SW480 (cell line): ENCODE measurements at regions not wholly inside any gene's neighbourhood (a gene's known extent, or its start where the extent isn't known, plus 50 kb on each side); places are given as distances from the start of the nearest gene placed in this dataset.
"Not testable (repeated sequence)": the region's sequence is repeated elsewhere in the genome, so short reads cannot be mapped to it uniquely, and the experiment has no call there.

Experiments used
- DNase-seq: peaks from one replicate; pipeline ENCODE4 v3.0.0-alpha.2; 2016; ENCODE audit warnings: low spot score

DNA sequence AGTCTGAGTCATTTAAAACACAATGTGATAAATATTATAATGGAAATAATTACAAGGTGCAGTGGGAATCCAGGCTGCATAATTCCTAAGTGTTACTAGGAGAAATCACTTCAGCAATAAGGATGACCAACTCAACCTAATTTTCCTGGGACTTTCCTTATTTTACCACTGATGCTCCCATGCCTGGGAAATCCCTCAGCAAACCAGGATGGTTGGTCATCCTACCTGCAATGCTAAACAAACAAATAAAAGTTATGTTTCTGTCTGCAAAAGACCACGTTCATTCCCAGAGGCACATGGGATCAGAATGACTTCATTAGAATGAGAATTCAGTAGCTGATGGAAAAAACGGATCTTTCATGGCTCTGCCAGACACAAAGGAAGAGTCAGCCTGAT, 130.8 kb upstream of the RAP1B start:
- no peak for DNase-seq

DNA sequence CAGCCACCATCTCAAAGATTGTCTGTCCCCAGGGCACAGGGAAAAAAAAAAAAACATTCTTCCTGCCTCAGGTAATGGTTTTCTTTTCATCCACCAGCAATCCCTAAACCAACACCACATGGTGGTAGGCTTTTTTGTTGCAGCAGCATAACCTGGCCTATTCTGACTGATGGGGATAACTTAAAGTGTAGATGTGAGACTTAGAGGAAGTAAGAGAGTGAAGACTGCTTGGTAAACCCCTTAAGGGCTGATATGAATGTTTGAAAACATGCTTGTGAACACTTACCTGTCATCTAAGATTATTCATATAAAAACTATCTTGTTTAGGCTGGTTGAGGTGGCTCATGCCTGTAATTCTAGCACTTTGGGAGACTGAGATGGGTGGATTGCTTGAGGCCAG, 130.2 kb upstream of the RAP1B start:
- DNase-seq = no peak

GRCh38 chr12:68481181-68481941, 129.3 kb upstream of the RAP1B start:
- no peak for DNase-seq

DNA sequence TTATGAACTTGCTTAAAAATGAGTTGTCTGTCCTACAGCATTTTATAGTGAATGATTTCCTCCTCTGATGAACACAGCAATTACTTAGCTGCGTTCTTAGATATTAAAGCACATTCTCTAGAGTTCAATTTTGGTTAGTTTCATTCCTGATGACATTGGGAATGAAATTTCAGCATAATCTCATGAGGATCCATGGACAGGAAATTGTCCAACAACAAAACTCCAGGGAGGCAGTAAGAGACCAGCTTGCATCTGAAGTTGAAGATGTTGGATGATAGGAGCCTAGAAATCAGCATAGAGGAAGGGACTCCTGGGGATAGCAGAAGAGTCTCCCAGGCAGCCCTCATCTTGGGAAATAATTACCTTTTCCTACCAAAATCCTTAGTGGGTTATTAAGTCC, 128.7 kb upstream of the RAP1B start:
- DNase-seq = no peak

GRCh38 chr12:68482660-68483059, 128.0 kb upstream of the RAP1B start:
- no peak for DNase-seq

GRCh38 chr12:68483592-68484383, 126.9 kb upstream of the RAP1B start:
- DNase-seq = no peak

GRCh38 chr12:68484578-68484977, 126.1 kb upstream of the RAP1B start:
- not testable (repeated sequence) for DNase-seq

DNA sequence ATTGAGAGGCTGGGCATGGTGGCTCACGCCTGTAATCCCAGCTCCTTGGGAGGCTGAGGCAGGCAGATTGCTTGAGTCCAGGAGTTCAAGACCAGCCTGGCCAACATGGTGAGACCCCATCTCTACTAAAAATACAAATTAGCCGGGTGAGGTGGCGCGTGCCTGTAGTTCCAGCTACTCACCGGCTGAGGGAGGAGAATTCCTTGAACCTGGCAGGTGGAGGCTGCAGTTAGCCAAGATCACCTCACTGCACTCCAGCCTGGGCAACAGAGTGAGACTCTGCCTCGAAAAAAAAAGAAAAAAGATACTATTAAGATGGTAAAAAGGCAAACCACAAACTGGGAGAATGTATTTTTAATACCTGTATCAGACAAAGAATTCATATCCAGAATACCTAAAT, 124.2 kb upstream of the RAP1B start:
- not testable (repeated sequence) for DNase-seq

DNA sequence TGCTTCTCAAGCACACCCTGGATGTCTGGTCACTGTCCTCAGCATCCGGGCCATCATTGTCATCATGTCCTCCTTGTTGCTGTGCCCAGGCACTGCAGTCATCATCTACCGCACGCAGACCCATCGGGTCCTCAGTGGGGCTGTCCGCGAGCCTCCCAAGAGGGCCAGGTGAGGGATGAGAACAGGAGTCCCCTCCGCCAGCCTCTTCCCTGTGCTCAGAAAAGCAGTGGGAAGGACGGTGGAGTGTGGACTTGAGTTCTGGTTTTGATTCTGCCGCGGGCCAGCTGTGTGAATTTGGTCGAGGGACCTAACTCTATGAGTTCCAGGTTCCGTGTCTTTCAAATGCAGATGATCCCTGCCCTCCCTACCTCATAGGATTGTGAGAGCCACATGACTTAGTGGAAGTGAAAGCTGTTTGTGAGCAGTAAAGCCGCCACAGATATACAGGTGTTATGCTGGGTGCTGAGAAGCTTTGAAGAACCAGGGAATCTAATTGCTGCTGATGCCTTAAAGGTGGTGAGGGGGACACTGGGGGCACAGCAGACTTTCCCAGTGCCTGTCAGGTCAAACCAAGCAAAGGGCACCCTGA, 122.9 kb upstream of the RAP1B start:
- DNase-seq = no peak

DNA sequence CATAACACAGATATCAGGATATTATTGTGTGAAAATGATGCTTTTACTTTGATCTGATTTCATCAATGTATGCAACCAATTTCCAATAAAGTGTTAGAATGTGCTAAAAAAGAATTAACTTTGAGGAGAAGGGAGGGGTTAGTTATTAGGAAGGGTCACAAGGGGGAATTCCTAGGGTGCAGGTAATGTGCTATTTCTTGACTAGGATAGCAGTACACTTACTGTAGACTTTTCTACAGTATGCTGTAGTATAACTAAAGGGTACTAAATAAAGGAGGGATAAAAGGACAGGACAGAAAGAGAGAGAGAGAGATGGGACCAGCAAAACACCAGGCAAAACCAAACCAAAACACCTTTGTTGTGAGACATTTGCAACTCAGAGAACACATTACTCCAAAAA, 121.4 kb upstream of the RAP1B start:
- DNase-seq = no peak

DNA sequence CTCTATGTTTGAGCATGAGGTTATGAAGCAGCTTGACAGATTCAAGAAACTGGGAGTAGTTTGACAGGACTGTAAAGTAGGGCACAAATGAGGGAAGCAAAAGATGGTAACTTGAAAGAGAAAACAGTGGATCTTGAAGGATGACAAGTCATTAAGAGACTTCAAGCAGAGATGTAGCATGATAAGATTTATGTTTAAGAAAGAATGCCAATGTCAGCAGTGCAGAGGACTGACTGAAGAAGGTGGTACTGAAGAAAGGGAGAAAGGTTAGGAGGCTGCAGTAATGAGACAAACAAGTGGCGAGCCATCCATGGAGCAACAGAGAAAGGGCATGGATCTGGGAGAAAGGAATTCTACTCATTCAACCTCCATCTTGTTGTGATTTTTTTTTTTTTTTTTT, 120.2 kb upstream of the RAP1B start:
- DNase-seq = no peak

DNA sequence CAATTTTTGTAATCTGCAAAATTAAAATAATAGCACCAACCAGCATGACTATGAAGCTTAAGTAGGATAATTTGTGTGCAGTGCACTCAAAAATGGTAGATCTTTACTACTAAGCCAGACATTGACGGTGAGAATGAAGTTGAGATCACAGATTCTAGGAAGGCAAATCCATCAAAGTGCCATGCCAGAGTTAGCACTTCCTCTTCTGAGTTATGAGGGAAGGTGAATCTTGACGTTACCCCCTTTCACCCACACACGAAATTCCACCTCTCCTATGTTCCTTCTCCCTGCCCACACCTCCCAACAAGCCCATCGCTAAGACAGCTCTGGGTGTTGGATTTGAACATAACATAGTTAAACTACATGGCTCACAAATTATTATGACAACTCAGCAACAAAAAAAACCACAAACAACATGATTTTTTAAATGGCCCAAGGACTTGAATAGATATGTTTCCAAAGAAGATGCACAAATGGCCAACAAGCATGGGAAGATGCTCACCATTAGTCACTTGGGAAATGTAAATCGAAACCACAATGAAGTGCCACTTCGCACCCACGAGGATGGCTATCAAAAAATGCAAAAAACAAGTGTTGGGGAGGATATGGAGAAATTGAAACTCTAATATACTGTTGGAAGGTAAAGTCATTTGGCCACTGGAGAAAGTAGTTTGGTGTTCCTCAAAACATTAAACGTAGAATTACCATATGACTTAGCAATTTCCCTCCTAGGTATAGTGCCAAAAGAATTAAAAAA, 119.3 kb upstream of the RAP1B start:
- DNase-seq = no peak

- no peak for DNase-seq
Measured at GRCh38 chr12:68495336-68496070, 115.2 kb upstream of the RAP1B start.

GRCh38 chr12:68497107-68497506, 113.6 kb upstream of the RAP1B start:
- DNase-seq = no peak

GRCh38 chr12:68497702-68498101, 113.0 kb upstream of the RAP1B start:
- peak; percentile 35 for DNase-seq

- DNase-seq = no peak
Measured at GRCh38 chr12:68498736-68499135, 112.0 kb upstream of the RAP1B start.

DNA sequence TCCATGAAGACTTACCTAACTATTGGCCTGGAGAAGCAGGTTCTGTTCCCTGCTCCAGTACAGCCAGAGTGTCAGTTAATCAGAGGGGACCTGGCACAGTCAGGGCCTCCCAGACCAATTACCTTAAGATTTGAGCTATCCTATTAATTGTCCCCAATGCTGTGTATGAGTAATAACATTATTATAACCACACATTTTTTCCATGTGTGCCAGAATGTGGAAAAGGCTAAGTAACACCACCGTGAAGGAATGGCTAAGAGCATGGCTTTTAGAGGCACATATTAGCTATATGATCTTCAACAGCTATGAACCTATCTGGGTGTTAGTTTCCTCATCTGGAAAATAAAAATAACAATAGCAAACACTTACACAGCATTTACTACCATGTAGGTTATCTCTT, 111.1 kb upstream of the RAP1B start:
- DNase-seq = no peak

- no peak for DNase-seq
Measured at GRCh38 chr12:68501226-68501625, 109.5 kb upstream of the RAP1B start.

GRCh38 chr12:68505970-68506369, 104.7 kb upstream of the RAP1B start:
- no peak for DNase-seq

DNA sequence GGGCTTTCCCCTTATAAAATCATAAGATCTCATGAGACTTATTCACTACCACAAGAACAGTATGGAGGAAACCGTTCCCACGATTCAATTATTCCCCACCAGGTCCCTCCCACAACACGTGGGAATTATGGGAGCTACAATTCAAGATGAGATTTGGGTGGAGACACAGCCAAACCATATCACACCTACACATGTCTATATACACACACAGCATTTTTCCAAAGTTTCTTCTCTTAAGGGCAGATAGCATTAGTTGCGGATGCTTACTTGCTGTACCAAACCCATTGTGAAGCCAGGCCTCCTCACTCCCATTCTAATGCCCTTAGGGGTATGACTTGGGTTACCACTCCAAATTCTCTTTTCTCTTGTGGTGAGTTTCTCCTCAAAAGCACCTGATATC, 104.1 kb upstream of the RAP1B start:
- no peak for DNase-seq

DNA sequence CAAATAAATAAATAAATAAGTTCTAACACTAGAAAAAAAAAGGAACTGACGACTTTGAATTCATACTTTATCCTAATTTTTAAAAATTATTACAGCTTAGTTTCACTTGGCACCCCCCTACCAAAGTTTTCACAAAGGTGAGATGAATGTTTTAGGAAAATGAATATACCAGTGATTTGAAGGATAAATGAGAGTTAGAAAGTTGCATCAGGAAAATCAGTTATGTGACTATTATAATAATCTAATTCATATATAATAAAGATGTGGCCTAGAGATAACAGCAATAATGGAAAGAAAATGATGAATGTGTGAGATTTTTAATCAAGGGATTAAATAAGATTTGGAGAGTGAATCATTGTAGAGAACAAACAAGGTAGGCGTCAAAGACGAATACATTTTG, 103.0 kb upstream of the RAP1B start:
- DNase-seq = no peak

DNA sequence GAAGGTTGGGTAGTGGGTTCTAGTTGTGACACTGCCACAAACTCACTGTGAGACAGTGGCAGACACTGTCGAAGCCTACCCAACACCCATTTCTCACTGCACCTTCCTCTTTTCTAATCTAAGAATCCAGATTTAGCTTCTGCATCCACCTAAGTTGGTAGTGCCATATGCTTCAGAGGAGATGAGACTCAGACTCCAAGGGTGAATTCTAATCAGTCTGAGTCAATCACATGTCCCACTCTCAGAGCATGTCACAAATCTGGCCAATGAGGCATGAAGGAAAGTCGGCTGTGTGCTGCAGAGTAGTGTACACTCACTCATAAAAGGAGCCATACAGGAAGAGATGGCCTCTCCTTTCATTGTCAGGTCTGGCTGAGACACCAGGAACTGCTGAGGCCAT, 102.1 kb upstream of the RAP1B start:
- DNase-seq = no peak
